ENCODE measurements at regions not wholly inside any gene's neighbourhood (a gene's known extent, or its start where the extent isn't known, plus 50 kb on each side); places are given as distances from the start of the nearest gene placed in this dataset.
"Not testable (repeated sequence)": the region's sequence is repeated elsewhere in the genome, so short reads cannot be mapped to it uniquely, and the experiment has no call there.

DNA sequence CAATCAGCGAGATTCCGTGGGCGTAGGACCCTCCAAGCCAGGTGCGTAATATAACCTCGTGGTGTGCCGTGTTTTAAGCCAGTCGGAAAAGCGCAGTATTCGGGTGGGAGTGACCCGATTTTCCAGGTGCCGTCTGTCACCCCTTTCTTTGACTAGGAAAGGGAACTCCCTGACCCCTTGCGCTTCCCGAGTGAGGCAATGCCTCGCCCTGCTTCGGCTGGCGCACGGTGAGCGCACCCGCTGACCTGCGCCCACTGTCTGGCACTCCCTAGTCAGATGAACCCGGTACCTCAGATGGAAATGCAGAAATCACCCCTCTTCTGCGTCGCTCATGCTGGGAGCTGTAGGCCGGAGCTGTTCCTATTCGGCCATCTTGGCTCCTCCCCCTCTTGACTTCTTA lies 352.6 kb upstream of the GHITM start:
- TF ChIP-seq, protein P1, sequence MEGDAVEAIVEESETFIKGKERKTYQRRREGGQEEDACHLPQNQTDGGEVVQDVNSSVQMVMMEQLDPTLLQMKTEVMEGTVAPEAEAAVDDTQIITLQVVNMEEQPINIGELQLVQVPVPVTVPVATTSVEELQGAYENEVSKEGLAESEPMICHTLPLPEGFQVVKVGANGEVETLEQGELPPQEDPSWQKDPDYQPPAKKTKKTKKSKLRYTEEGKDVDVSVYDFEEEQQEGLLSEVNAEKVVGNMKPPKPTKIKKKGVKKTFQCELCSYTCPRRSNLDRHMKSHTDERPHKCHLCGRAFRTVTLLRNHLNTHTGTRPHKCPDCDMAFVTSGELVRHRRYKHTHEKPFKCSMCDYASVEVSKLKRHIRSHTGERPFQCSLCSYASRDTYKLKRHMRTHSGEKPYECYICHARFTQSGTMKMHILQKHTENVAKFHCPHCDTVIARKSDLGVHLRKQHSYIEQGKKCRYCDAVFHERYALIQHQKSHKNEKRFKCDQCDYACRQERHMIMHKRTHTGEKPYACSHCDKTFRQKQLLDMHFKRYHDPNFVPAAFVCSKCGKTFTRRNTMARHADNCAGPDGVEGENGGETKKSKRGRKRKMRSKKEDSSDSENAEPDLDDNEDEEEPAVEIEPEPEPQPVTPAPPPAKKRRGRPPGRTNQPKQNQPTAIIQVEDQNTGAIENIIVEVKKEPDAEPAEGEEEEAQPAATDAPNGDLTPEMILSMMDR (optimal IDR thresholded peaks at IDR 0.05 in 1 of 3, IDR thresholded peaks at IDR 0.05 in 1 of 3, conservative IDR thresholded peaks at IDR 0.05 in 1 of 3; ENCODE audit: extremely low read depth in 1 of 3, insufficient read depth in 2 of 3, low read length in 3 of 3), result not testable (repeated sequence)
- TF ChIP-seq EZH2 (IDR thresholded peaks at IDR 0.05; ENCODE audit: low read length), result not testable (repeated sequence)

Measured in keratinocyte (primary cell).